Central memory CD8-positive, alpha-beta T cell (primary cell): ENCODE measurements at regions not wholly inside any gene's neighbourhood (a gene's known extent, or its start where the extent isn't known, plus 50 kb on each side); places are given as distances from the start of the nearest gene placed in this dataset.

Source experiments
- ATAC-seq: fragments of 150-1000 bp; cut with Tn5 transposase; replicated peaks from 2 replicates; pipeline ENCODE4 v1.10.0; 2022; ENCODE audit warnings: mild to moderate bottlenecking, moderate FRiP score, moderate number of reproducible peaks; ENCODE audit not compliant: poor library complexity, severe bottlenecking; ENCODE audit errors: extremely low read depth
- DNase-seq, 2 donors: peaks; one replicate each; pipeline ENCODE4 v3.0.0; 2021; ENCODE audit warnings: low spot score in 2 of 2
- H3K27ac Mint-ChIP-seq: one replicate; pipeline ENCODE4 v1.8.0; 2022; ENCODE audit warnings: low read depth, mild to moderate bottlenecking, moderate library complexity, mixed read lengths
- H3K27me3 Mint-ChIP-seq: one replicate; pipeline ENCODE4 v1.8.0; 2022; ENCODE audit warnings: mixed read lengths
- H3K36me3 Mint-ChIP-seq: one replicate; pipeline ENCODE4 v1.8.0; 2022; ENCODE audit warnings: mild to moderate bottlenecking, moderate library complexity, mixed read lengths; ENCODE audit not compliant: insufficient read depth
- H3K4me1 Mint-ChIP-seq: one replicate; pipeline ENCODE4 v1.8.0; 2022; ENCODE audit warnings: mixed read lengths
- H3K4me3 Mint-ChIP-seq: one replicate; pipeline ENCODE4 v1.8.0; 2022; ENCODE audit warnings: mild to moderate bottlenecking, moderate library complexity, mixed read lengths
- H3K9me3 Mint-ChIP-seq: one replicate; pipeline ENCODE4 v1.8.0; 2022; ENCODE audit warnings: mixed read lengths

- Mint-ChIP-seq H3K4me3 (no peak overlapping the region), H3K9me3 (peaks cover 14% of the 10 kb centered on the region), H3K27me3 (no peaks in the 10 kb centered on the region), H3K36me3 (no peaks in the 10 kb centered on the region), H3K4me1 (no peaks in the 10 kb centered on the region), H3K27ac (no peak overlapping the region)
- ATAC-seq (no peak), DNase-seq (no peak)
Measured at GRCh38 chr14:86450085-86450484, 920.1 kb downstream of the FLRT2 start.

- Mint-ChIP-seq H3K9me3 (peaks cover 5% of the 10 kb centered on the region), H3K36me3 (no peaks in the 10 kb centered on the region), H3K4me1 (no peaks in the 10 kb centered on the region), H3K27me3 (no peaks in the 10 kb centered on the region), H3K27ac (no peak overlapping the region), H3K4me3 (no peak overlapping the region)
- ATAC-seq (no peak), DNase-seq (no peak)
Measured at GRCh38 chr14:86442135-86442534, 912.2 kb downstream of the FLRT2 start.

GRCh38 chr14:86430853-86431252 lies 900.9 kb downstream of the FLRT2 start:
- no peaks in the 10 kb centered on the region for H3K4me1 Mint-ChIP-seq
- no peaks in the 10 kb centered on the region for H3K27me3 Mint-ChIP-seq
- H3K36me3 Mint-ChIP-seq, result no peaks in the 10 kb centered on the region
- no peak overlapping the region for H3K27ac Mint-ChIP-seq
- peaks cover 33% of the 10 kb centered on the region for H3K9me3 Mint-ChIP-seq
- ATAC-seq, result no peak
- DNase-seq, result no peak
- H3K4me3 Mint-ChIP-seq, result no peak overlapping the region

DNA sequence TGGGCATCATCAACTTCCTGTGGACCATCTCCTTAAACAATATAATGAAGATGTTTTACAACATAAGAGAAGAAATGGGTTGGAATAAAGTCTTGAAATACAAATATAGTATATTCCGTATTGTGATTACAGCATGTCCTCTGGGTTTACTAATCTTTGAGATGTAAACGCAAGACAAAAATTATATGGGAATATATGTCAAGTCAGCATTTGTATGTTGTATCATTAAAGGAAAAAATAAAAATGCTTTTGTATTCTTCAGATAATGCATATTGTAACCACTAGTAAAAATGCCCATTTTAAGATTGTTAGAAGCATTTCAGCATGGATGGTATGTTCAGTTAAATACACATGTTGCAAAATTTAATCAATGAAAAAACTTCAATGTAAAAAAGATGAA lies 893.3 kb downstream of the FLRT2 start:
- no peaks in the 10 kb centered on the region for H3K27me3 Mint-ChIP-seq

DNA sequence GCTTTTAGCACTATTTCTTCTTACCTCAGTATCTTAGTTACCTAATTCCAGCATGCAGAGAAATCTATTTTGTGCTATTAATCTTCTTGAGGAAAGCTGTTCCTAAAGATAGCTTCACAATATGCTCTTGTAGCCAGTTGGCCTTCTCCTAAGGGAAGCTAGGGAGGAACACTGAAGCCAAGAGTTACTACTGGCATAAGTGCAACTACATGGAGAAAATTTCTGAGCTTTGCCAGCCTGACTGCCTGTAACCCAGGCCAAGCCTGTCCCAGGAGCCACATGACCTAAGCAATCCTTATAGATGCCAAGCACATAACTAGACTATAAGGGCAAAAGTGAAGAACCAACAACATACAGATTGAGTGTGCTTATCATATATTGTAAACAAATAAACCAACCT lies 890.2 kb downstream of the FLRT2 start:
- DNase-seq (no peak), ATAC-seq (no peak)
- no peak overlapping the region for H3K27ac Mint-ChIP-seq
- H3K4me3 Mint-ChIP-seq, result no peak overlapping the region
- no peaks in the 10 kb centered on the region for H3K4me1 Mint-ChIP-seq
- H3K27me3 Mint-ChIP-seq, result no peaks in the 10 kb centered on the region
- no peaks in the 10 kb centered on the region for H3K9me3 Mint-ChIP-seq
- no peaks in the 10 kb centered on the region for H3K36me3 Mint-ChIP-seq

More for the DNA sequence above, 893.3 kb downstream of the FLRT2 start:
- Mint-ChIP-seq H3K36me3 (no peaks in the 10 kb centered on the region), H3K9me3 (peaks cover 4% of the 10 kb centered on the region), H3K27ac (no peak overlapping the region), H3K4me1 (no peaks in the 10 kb centered on the region), H3K4me3 (no peak overlapping the region)
- DNase-seq (no peak), ATAC-seq (no peak)

DNA sequence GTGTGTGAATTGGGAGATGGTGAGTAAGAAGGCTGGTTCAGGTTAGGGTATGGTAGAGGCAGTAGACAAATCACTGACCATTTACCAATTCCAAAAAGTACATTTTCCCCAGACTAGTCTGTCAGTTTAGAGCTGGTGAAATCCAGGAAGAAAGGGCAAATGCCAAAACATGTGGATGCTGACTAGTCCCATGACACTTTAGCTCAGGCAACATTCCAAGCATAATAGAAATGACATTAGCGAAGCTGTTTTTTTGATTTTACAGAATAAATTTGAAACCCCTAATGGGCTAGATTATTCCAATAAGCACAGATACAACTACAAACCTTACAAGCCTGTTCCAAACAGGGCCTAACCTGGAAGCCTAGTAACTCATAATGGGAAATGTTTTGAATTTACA lies 884.2 kb downstream of the FLRT2 start:
- Mint-ChIP-seq H3K9me3 (peaks cover 16% of the 10 kb centered on the region), H3K4me3 (no peak overlapping the region), H3K36me3 (no peaks in the 10 kb centered on the region), H3K27me3 (no peaks in the 10 kb centered on the region), H3K27ac (no peak overlapping the region), H3K4me1 (no peaks in the 10 kb centered on the region)
- no peak for DNase-seq
- no peak for ATAC-seq

DNA sequence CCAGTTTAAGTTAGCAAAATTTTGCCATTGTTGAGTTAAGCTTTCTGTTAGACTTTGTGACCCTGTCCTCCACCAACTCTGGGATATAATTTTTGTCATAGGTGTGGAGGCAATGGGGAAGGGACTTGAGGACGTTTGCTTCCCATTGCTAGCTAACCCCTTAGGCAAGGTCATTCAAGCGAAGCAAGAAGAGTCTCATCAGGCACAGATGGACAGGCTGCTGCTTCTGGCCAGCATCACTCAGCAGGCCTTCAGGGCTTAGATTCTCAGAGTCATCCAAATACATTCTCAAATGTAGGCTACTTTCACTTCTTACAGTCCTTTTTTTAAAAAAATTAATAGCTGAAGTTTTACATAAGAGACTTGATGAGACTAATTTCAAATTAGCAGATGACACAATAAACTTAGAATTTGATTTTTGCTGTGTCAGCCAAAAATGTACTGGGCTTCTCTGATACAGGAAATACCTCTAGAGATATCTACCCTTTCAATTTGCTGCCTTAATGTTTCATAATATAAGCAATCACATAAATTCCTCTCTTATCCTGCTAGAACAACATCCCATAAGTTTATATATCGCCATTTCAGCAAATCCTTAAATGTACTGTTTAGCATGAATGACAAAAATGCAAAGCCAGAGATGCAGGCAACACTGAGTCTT lies 875.2 kb downstream of the FLRT2 start:
- H3K9me3 Mint-ChIP-seq, result peaks cover 11% of the 10 kb centered on the region
- no peak for DNase-seq
- no peaks in the 10 kb centered on the region for H3K27me3 Mint-ChIP-seq
- no peaks in the 10 kb centered on the region for H3K4me1 Mint-ChIP-seq
- no peak overlapping the region for H3K4me3 Mint-ChIP-seq
- no peak overlapping the region for H3K27ac Mint-ChIP-seq
- ATAC-seq, result no peak
- no peaks in the 10 kb centered on the region for H3K36me3 Mint-ChIP-seq

DNA sequence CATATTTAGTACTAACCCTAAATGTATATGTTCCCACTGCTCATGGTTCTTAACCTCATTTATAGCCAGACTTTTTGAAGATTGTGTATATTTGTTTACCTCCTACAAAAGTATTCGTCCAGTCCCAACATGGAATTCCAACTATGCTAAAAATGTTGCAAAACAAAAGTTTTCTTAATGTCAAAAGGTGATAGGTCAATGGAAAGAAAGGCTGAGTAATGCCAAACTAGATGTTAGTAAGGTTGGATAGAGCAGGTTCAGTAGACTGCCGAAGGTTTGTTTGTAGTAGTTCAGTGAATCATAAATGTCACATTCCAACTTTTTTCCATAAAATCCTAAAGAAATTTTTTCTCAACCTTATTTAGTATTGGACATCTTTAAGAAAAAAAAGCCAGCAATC lies 874.5 kb downstream of the FLRT2 start:
- Mint-ChIP-seq H3K4me3 (no peak overlapping the region), H3K27ac (no peak overlapping the region), H3K4me1 (no peaks in the 10 kb centered on the region), H3K36me3 (no peaks in the 10 kb centered on the region), H3K9me3 (peaks cover 11% of the 10 kb centered on the region), H3K27me3 (no peaks in the 10 kb centered on the region)
- no peak for ATAC-seq
- no peak for DNase-seq

DNA sequence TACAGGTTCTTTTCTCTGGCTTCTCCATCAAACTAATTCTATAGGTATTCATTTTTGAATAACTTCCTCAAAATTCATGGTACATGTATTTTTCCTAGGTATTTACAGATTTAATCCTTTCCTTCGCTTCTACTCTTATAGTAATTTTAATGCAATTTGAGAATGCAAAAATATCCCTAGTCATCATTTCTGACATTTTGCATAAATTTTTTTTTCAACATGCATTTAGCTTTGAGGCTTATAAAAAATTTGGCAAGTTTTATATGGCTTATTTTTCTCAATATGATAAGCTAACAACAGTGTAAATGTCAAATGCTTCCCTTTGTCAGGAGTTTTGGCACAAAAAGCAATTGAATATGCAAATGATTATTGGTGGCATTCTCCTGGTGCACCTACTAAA lies 872.6 kb downstream of the FLRT2 start:
- no peak overlapping the region for H3K27ac Mint-ChIP-seq
- no peak for ATAC-seq
- no peak overlapping the region for H3K4me3 Mint-ChIP-seq
- H3K27me3 Mint-ChIP-seq, result no peaks in the 10 kb centered on the region
- peaks cover 6% of the 10 kb centered on the region for H3K9me3 Mint-ChIP-seq
- no peaks in the 10 kb centered on the region for H3K36me3 Mint-ChIP-seq
- no peak for DNase-seq
- H3K4me1 Mint-ChIP-seq, result no peaks in the 10 kb centered on the region

- Mint-ChIP-seq H3K4me3 (no peak overlapping the region), H3K9me3 (peaks cover 9% of the 10 kb centered on the region)
Measured at GRCh38 chr14:86391085-86391484, 861.1 kb downstream of the FLRT2 start.

DNA sequence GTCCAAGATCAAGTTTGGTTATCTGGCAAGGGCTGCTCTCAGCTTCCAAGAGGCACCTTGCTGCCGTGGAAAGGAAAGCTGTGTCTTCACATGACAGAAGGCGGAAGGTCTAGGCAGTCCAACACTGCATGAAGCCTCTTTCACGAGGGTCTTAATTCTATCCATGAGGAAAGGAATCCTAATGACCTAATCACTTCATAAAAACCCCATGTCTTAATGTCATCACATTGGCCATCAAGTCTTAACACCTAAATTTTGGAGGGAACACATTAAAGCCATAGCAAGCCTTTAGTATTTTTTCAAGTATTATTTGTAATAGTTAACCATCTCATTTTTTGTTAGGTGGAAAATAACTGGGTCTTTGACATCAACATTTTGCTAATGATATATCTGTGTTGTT lies 858.3 kb downstream of the FLRT2 start:
- ATAC-seq (no peak), DNase-seq (no peak)
- Mint-ChIP-seq H3K36me3 (no peaks in the 10 kb centered on the region), H3K9me3 (peaks cover 3% of the 10 kb centered on the region), H3K4me1 (no peaks in the 10 kb centered on the region), H3K27ac (no peak overlapping the region), H3K4me3 (no peak overlapping the region), H3K27me3 (no peaks in the 10 kb centered on the region)

More at GRCh38 chr14:86391085-86391484, 861.1 kb downstream of the FLRT2 start:
- Mint-ChIP-seq H3K36me3 (no peaks in the 10 kb centered on the region), H3K27me3 (no peaks in the 10 kb centered on the region), H3K27ac (no peak overlapping the region), H3K4me1 (no peaks in the 10 kb centered on the region)
- DNase-seq (no peak), ATAC-seq (no peak)

DNA sequence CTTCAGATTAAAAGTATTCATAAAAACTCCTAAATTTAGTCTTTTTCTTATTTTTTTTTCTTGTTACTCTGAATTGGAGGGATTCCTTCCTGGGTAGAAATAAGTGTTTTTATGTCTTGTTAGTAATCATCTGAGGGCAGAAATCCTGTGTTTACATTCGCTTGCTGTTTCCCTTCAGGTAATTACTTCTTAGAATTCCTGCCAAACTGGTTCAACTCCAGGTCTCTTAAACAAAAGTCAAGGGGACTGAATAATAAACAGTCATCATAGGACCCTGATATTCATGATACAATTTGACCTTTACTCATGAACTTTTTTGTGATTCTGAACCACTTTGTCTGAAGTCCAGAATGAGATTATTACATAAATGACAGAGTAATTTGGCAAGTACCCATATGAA lies 843.9 kb downstream of the FLRT2 start:
- Mint-ChIP-seq H3K36me3 (no peaks in the 10 kb centered on the region), H3K4me1 (no peaks in the 10 kb centered on the region), H3K9me3 (peaks cover 29% of the 10 kb centered on the region), H3K4me3 (no peak overlapping the region), H3K27me3 (no peaks in the 10 kb centered on the region), H3K27ac (no peak overlapping the region)
- ATAC-seq, result no peak
- DNase-seq, result no peak

- no peak overlapping the region for H3K4me3 Mint-ChIP-seq
- no peak overlapping the region for H3K27ac Mint-ChIP-seq
- DNase-seq (no peak), ATAC-seq (no peak)
- H3K36me3 Mint-ChIP-seq, result no peaks in the 10 kb centered on the region
- H3K9me3 Mint-ChIP-seq, result peaks cover 29% of the 10 kb centered on the region
- no peaks in the 10 kb centered on the region for H3K4me1 Mint-ChIP-seq
- no peaks in the 10 kb centered on the region for H3K27me3 Mint-ChIP-seq
Measured at GRCh38 chr14:86372402-86372801, 842.5 kb downstream of the FLRT2 start.

DNA sequence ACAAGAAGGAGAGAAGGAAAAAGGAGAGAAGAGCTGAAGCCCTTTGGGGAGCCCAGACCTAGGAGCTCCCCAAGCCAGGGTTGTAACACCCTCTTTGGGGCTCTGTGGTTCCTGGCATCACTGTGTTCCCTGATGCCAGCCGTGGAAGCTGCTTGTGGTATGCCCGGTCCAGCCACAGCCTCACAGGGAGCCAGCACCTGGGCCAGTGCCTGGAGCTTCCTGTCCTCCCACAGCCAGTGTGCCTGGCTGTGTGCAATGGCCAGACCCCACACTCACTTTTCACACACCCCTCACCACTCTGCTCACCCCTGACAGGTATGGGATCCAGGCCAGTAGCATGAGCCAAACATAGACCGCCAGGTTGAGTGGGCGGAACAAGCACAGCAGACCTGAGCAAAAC lies 834.7 kb downstream of the FLRT2 start:
- ATAC-seq, result no peak
- no peaks in the 10 kb centered on the region for H3K27me3 Mint-ChIP-seq
- H3K27ac Mint-ChIP-seq, result no peak overlapping the region

More for the DNA sequence above, 834.7 kb downstream of the FLRT2 start:
- DNase-seq, result no peak
- Mint-ChIP-seq H3K9me3 (peaks cover 15% of the 10 kb centered on the region), H3K36me3 (no peaks in the 10 kb centered on the region), H3K4me3 (no peak overlapping the region), H3K4me1 (no peaks in the 10 kb centered on the region)
